H9 (cell line): ENCODE measurements at regions not wholly inside any gene's neighbourhood (a gene's known extent, or its start where the extent isn't known, plus 50 kb on each side); places are given as distances from the start of the nearest gene placed in this dataset.

ENCODE experiments used
- DNase-seq: peaks from one replicate; pipeline ENCODE4 v3.0.0-alpha.2; 2017
- H2AFZ ChIP-seq: one replicate; pipeline ENCODE4 v1.6.1; 2013; ENCODE audit warnings: mild to moderate bottlenecking, low read length, control low read depth, moderate library complexity
- H2AK5ac ChIP-seq: 2 replicates; pipeline ENCODE4 v1.6.1; 2013; ENCODE audit warnings: low read length, control low read depth, mixed read lengths; ENCODE audit not compliant: insufficient read length
- H2BK120ac ChIP-seq: one replicate; pipeline ENCODE4 v1.6.1; 2013; ENCODE audit warnings: low read depth, mild to moderate bottlenecking, low read length, control low read depth, inconsistent platforms; ENCODE audit not compliant: poor library complexity, severe bottlenecking
- H2BK12ac ChIP-seq: 2 replicates; pipeline ENCODE4 v1.6.1; 2013; ENCODE audit warnings: low read length, control low read depth, mixed read lengths, low read depth; ENCODE audit not compliant: insufficient read length
- H2BK15ac ChIP-seq: 2 replicates; pipeline ENCODE4 v1.6.1; 2013; ENCODE audit warnings: low read depth, low read length, control low read depth
- H2BK20ac ChIP-seq: one replicate; pipeline ENCODE4 v1.6.1; 2013; ENCODE audit warnings: low read depth, mild to moderate bottlenecking, low read length, control low read depth, inconsistent platforms; ENCODE audit not compliant: poor library complexity, severe bottlenecking
- H2BK5ac ChIP-seq: 2 replicates; pipeline ENCODE4 v1.6.1; 2013; ENCODE audit warnings: low read length, control low read depth, mixed read lengths; ENCODE audit not compliant: insufficient read length
- H3K14ac ChIP-seq: 2 replicates; pipeline ENCODE4 v1.6.1; 2013; ENCODE audit warnings: low read length, control low read depth; ENCODE audit not compliant: insufficient read depth
- H3K18ac ChIP-seq: 2 replicates; pipeline ENCODE4 v1.6.1; 2013; ENCODE audit warnings: low read depth, mild to moderate bottlenecking, mixed read lengths, low read length, control low read depth; ENCODE audit not compliant: insufficient read length
- H3K23ac ChIP-seq: 2 replicates; pipeline ENCODE4 v1.6.1; 2013; ENCODE audit warnings: low read length, control low read depth, mixed read lengths, low read depth; ENCODE audit not compliant: insufficient read length
- H3K23me2 ChIP-seq: 2 replicates; pipeline ENCODE4 v1.6.1; 2013; ENCODE audit warnings: low read depth, mild to moderate bottlenecking, mixed read lengths, low read length, control low read depth; ENCODE audit not compliant: insufficient read length, poor library complexity, severe bottlenecking
- H3K27ac ChIP-seq: 2 replicates; pipeline ENCODE4 v1.5.1; 2013; ENCODE audit warnings: low read length, control low read depth, mixed read lengths, low read depth; ENCODE audit not compliant: insufficient read length
- H3K27me3 ChIP-seq: 2 replicates; pipeline ENCODE4 v1.6.1; 2013; ENCODE audit warnings: low read length, control low read depth, inconsistent platforms; ENCODE audit not compliant: insufficient read depth
- H3K4ac ChIP-seq: 2 replicates; pipeline ENCODE4 v1.6.1; 2013; ENCODE audit warnings: low read depth, mild to moderate bottlenecking, control low read depth, inconsistent platforms, low read length, moderate library complexity
- H3K4me1 ChIP-seq: 2 replicates; pipeline ENCODE4 v1.6.1; 2013; ENCODE audit warnings: low read length, control low read depth, inconsistent platforms; ENCODE audit not compliant: insufficient read depth
- H3K4me2 ChIP-seq: 2 replicates; pipeline ENCODE4 v1.6.1; 2013; ENCODE audit warnings: low read length, control low read depth, mixed read lengths; ENCODE audit not compliant: insufficient read length, insufficient read depth
- H3K56ac ChIP-seq: 2 replicates; pipeline ENCODE4 v1.6.1; 2013; ENCODE audit warnings: low read depth, mild to moderate bottlenecking, mixed read lengths, low read length, control low read depth; ENCODE audit not compliant: insufficient read length
- H3K79me1 ChIP-seq: 2 replicates; pipeline ENCODE4 v1.6.1; 2013; ENCODE audit warnings: low read depth, mild to moderate bottlenecking, moderate library complexity, low read length, control low read depth, inconsistent platforms; ENCODE audit not compliant: insufficient read depth, poor library complexity, severe bottlenecking
- H3K79me2 ChIP-seq: 2 replicates; pipeline ENCODE4 v1.6.1; 2013; ENCODE audit warnings: low read length, control low read depth, inconsistent platforms; ENCODE audit not compliant: insufficient read depth
- H3K9ac ChIP-seq: 2 replicates; pipeline ENCODE4 v1.6.1; 2013; ENCODE audit warnings: low read length, control low read depth, mixed read lengths; ENCODE audit not compliant: insufficient read length; ENCODE audit errors: extremely low read depth
- H3K9me3 ChIP-seq: one replicate; pipeline ENCODE4 v1.6.1; 2013; ENCODE audit warnings: low read depth, low read length, inconsistent platforms; ENCODE audit not compliant: control insufficient read depth
- H3T11ph ChIP-seq: one replicate; pipeline ENCODE4 v1.6.1; 2013; ENCODE audit warnings: mild to moderate bottlenecking, low read length, control low read depth, inconsistent platforms
- H4K20me1 ChIP-seq: one replicate; pipeline ENCODE4 v1.6.1; 2013; ENCODE audit not compliant: control insufficient read depth, insufficient read length, insufficient read depth
- H4K5ac ChIP-seq: 2 replicates; pipeline ENCODE4 v1.6.1; 2013; ENCODE audit warnings: low read depth, mild to moderate bottlenecking, mixed read lengths, low read length, control low read depth; ENCODE audit not compliant: insufficient read length
- H4K8ac ChIP-seq: replicated peaks from 2 replicates; pipeline ENCODE4 v1.6.1; 2013; ENCODE audit warnings: low read length, control low read depth, mixed read lengths, low read depth; ENCODE audit not compliant: insufficient read length
- H4K91ac ChIP-seq: 2 replicates; pipeline ENCODE4 v1.6.1; 2013; ENCODE audit warnings: low read depth, mild to moderate bottlenecking, moderate library complexity, mixed read lengths, low read length, control low read depth; ENCODE audit not compliant: insufficient read length
- H3K27ac Mint-ChIP-seq, 3 experiments: 2 replicates in 2 of 3; 3 replicates in 1 of 3; pipeline ENCODE4 v1.8.0; 2020 to 2021; ENCODE audit warnings: mixed read lengths in 3 of 3, mild to moderate bottlenecking in 1 of 3, moderate library complexity in 1 of 3
- H3K27me3 Mint-ChIP-seq: 2 replicates; pipeline ENCODE4 v1.8.0; 2021; ENCODE audit warnings: low read depth, mild to moderate bottlenecking, moderate library complexity, mixed read lengths
- H3K36me3 Mint-ChIP-seq, 3 experiments: 2 replicates in 2 of 3; 3 replicates in 1 of 3; pipeline ENCODE4 v1.8.0; 2020 to 2021; ENCODE audit warnings: low read depth in 3 of 3, mixed read lengths in 3 of 3; ENCODE audit not compliant: insufficient read depth in 1 of 3
- H3K4me1 Mint-ChIP-seq, 2 experiments: 2 replicates each; pipeline ENCODE4 v1.8.0; 2020; ENCODE audit warnings: mixed read lengths in 2 of 2
- H3K4me3 Mint-ChIP-seq, 2 experiments: 2 replicates in 1 of 2; 3 replicates in 1 of 2; pipeline ENCODE4 v1.8.0; 2020 to 2021; ENCODE audit warnings: mild to moderate bottlenecking in 2 of 2, mixed read lengths in 2 of 2, moderate library complexity in 1 of 2
- H3K9me3 Mint-ChIP-seq, 2 experiments: 2 replicates in 1 of 2; 3 replicates in 1 of 2; pipeline ENCODE4 v1.8.0; 2020; ENCODE audit warnings: mild to moderate bottlenecking in 2 of 2, mixed read lengths in 2 of 2, moderate library complexity in 1 of 2
- WGBS: extraction: QIAGEN DNeasy Blood & Tissue Kit; methylation state at CpG from one replicate; pipeline ENCODE4 v1.1.7; 2013; ENCODE audit warnings: missing lambda C conversion rate, low lambda C conversion rate, mixed read lengths; ENCODE audit not compliant: insufficient read length; ENCODE audit errors: extremely low coverage; 5-methylcytosine and 5-hydroxymethylcytosine counted together
- TF ChIP-seq, protein P1 (sequence below): fragments of 200-600 bp; sonication (generic); conservative IDR thresholded peaks from 3 replicates; pipeline ENCODE4 v1.8.0; 2021; ENCODE audit warnings: antibody characterized with exemption, mild to moderate bottlenecking

DNA sequence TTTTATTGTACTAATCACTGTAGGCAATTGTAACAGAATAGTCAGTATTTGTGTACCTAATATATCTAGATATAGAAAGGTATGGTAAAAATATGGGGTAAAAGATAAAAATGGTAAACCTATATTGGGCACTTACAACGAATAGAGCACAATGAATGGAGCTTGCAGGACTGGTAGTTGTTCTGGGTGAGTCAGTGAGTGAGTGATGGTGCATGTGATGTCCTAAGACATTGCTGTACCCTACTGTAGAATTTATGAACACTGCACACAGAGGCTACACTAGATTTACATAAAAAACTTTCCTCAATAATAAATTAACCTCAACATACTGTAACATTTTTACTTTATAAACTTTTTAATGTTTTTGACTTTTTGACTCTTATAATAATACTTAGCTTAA is 274.3 kb upstream of the PPP2R3A start:
- H3K56ac ChIP-seq: no peak overlapping the region
- H3K18ac ChIP-seq: no peak overlapping the region
- no peak overlapping the region for H2AK5ac ChIP-seq
- no peaks in the 10 kb centered on the region; the same call in 1 of the 2 replicates for H3K4me1 ChIP-seq
- no peaks in the 10 kb centered on the region for H3K27me3 ChIP-seq
- H3K14ac ChIP-seq: no peak overlapping the region
- peaks cover 16 to 18% of the 10 kb centered on the region in 2 experiments for H3K4me1 Mint-ChIP-seq
- H2BK5ac ChIP-seq: no peak overlapping the region
- TF ChIP-seq, protein P1, sequence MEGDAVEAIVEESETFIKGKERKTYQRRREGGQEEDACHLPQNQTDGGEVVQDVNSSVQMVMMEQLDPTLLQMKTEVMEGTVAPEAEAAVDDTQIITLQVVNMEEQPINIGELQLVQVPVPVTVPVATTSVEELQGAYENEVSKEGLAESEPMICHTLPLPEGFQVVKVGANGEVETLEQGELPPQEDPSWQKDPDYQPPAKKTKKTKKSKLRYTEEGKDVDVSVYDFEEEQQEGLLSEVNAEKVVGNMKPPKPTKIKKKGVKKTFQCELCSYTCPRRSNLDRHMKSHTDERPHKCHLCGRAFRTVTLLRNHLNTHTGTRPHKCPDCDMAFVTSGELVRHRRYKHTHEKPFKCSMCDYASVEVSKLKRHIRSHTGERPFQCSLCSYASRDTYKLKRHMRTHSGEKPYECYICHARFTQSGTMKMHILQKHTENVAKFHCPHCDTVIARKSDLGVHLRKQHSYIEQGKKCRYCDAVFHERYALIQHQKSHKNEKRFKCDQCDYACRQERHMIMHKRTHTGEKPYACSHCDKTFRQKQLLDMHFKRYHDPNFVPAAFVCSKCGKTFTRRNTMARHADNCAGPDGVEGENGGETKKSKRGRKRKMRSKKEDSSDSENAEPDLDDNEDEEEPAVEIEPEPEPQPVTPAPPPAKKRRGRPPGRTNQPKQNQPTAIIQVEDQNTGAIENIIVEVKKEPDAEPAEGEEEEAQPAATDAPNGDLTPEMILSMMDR: no peak
- H2BK120ac ChIP-seq: no peak overlapping the region
- no peaks in the 10 kb centered on the region for H3K79me2 ChIP-seq
- no peaks in the 10 kb centered on the region for H4K20me1 ChIP-seq
- H3K36me3 Mint-ChIP-seq: no peaks in the 10 kb centered on the region; a peak in 1 of 7 replicates
- no peaks in the 10 kb centered on the region for H3K27me3 Mint-ChIP-seq
- H3K23me2 ChIP-seq: no peaks in the 10 kb centered on the region
- H4K8ac ChIP-seq: no peak overlapping the region
- no peaks in the 10 kb centered on the region for H3K79me1 ChIP-seq
- H3K9me3 ChIP-seq: no peaks in the 10 kb centered on the region
- no peak overlapping the region for H3K4me3 Mint-ChIP-seq
- DNase-seq: no peak
- no peak overlapping the region for H3T11ph ChIP-seq
- no peak overlapping the region for H3K27ac ChIP-seq
- H3K4me2 ChIP-seq: no peak overlapping the region
- no peak overlapping the region for H3K27ac Mint-ChIP-seq
- no peak overlapping the region for H3K23ac ChIP-seq
- H4K91ac ChIP-seq: no peak overlapping the region
- H3K9me3 Mint-ChIP-seq: peaks cover 0 to 2% of the 10 kb centered on the region in 2 experiments; a peak in 1 of 5 replicates
- no peak overlapping the region for H3K4ac ChIP-seq
- no peak overlapping the region for H4K5ac ChIP-seq
- H2BK20ac ChIP-seq: no peak overlapping the region
- H2BK15ac ChIP-seq: no peak overlapping the region
- no peak overlapping the region for H3K9ac ChIP-seq
- WGBS: no CpG with 5 or more reads among the region's 1 CpG
- H2AFZ ChIP-seq: no peak overlapping the region
- H2BK12ac ChIP-seq: no peak overlapping the region
